GM21447 (cell line): ENCODE measurements at regions not wholly inside any gene's neighbourhood (a gene's known extent, or its start where the extent isn't known, plus 50 kb on each side); places are given as distances from the start of the nearest gene placed in this dataset.

ENCODE experiments used
- ATAC-seq: cut with Tn5 transposase; IDR thresholded peaks from one replicate; pipeline ENCODE4 v1.9.1; 2021; ENCODE audit not compliant: unreplicated experiment

DNA sequence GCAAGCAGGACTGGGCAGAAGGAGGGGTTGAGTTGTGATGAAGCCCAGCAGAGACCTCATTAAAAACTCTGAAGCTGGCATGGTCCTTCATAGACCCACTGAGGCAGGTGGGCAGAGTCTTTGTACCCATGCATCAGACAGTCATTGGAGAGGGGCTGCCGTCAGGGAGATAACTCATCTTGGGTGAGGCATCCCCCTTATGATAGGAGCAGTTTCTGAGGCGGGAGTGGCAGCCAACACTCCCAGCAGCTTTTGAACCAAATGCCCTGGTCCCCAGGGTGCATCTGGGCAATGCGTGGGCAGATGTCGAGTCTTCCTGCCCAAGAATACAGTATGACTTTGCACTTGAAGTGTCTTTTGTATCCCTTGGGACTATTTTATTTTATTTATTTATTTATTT lies 68.1 kb downstream of the HTR5A start:
- ATAC-seq: no peak

DNA sequence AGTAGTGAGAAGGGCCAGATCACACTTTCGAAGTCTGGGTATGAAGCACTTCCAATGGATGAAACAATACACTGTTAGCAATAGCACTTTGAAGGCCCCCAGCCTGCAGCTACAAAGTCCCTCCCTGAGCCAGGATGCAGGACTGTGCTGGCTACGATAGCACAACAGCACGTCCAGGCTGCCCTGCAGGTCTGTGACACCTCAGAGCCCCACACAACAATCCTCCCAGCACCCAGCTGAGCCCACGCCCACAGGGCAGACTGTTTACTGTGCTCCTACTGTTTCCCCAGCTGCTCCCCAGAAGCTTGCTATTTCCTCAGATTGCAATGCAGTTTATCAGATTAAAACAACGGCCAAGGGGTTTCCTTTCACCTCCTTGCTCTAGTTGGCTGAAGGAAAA lies 71.4 kb downstream of the HTR5A start:
- no peak for ATAC-seq

DNA sequence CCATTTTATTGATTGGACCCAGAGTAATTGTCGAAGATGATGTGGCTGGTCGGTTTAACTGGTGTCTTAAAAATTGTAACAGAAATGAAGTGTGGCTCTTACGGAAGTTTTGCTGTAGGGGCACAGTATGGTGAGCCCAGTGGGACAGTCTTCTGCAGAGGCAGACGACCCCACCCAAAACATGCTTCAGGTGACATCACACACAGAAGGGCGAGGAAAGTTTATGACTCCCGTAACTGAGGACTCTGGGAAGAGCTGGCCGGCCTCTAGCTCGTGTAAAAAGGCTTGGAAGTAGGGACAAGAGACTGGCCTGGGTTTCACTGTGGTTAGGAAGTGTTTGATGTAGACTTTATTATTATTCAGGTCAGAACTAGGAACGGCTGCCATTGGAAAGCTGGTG lies 73.3 kb downstream of the HTR5A start:
- no peak for ATAC-seq

DNA sequence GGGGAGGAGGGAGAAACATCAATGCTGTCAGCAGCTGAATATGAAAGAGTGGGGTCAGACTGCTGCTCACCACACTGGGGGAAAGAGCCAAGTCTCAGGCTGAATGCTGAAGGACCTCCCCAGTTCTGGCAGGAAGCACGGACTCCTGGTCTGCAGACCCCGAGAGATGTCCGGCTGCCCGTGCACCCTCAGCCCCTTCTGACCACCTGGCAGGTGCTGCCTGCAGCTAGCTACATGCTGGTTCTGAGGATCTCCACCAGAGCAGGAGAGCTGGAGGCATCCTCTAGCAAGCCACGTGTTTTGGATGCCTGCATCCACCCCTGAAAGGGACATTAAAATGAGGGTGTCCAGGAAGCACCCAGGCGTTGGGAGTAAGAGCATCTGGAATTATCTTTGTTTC lies 74.2 kb downstream of the HTR5A start:
- ATAC-seq: no peak

DNA sequence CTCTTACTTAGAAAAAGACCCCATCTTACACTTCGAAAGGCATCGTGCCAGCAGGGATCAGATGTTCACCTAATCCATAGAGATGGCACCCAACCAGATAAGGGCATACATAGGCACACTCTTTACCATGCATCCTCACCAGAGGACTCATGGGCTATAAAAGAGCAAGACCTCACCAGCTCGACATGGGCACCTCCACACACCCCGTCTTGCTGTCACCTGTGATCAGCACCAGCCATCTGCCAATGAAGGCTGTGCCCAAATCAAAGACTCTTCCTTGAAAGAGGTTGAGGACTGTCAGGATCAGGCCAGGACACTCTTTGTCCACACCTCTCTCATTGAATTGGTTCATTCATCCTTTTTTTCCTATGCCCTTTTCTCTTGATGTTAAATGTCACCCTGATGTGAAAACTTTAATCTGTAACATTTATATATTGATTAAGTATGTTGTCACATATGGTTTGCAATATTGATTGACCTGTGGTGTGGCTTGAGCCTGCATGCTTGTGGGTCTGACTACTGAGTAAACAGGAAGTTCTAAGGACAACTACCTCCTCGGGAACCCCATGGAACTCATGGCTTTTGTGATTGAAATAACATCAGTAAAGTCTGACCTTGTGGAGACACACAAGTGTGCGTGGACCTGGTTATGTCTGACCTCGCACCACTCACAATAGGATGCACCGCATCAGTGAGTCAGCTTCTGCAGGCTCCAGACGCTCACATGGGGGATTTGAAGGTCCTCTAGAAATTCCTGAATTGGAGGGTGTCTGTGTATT lies 75.5 kb downstream of the HTR5A start:
- ATAC-seq: no peak

DNA sequence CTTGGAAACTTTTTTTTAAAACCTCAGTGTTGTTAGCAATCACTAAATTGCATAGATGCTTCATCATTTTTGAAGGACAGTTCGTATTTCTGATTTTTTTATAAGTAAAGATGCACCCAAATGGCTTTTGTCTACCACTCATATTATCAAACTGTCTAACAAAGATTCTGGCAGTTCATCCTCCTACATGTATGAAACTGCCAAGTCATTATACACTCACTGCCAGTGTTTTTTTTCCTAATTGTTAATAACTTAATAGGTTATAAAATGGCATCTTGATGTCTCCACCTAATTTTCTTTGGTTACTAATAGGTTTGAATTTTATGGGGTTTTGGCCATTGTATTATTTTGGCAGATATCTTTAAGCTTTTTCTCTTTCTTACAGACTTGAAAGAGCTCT lies 77.0 kb downstream of the HTR5A start:
- ATAC-seq: no peak

DNA sequence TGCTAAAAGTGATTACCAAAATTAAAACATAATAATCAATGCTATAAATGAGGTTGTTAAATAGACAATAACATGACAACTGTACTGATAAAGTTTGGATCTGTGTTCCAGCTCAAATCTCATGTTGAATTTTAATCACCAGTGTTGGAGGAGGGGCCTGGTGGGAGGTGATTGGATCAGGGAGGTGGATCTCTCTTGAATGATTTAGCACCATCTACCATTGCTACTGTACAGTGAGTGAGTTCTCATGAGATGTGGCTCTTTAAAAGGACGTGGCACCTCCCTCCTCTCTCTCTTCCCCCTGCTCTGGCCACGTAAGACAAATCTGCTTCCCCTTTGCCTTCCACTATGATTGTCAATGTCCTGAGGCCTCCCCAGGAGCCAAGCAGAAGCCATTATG lies 77.5 kb downstream of the HTR5A start:
- no peak for ATAC-seq

DNA sequence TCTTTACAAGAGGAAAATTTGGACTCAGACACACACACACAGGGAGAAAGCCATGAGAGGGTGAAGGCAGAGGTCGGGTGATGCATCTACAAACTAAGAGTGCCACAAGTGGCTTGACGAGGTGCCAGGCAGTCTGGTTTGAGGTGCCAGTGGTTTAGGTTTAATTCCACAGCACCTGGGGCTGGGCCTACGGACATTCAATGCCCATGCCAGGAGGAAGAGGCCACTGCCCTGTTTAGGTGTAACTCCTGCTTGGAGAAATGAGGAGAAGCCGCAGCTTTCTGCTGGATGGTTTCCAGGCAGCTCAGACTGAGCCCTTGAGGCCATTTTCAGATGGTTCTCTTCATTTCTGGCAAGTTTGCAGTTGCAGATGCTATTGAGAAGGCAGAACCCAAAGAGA lies 83.6 kb downstream of the HTR5A start:
- ATAC-seq: no peak

DNA sequence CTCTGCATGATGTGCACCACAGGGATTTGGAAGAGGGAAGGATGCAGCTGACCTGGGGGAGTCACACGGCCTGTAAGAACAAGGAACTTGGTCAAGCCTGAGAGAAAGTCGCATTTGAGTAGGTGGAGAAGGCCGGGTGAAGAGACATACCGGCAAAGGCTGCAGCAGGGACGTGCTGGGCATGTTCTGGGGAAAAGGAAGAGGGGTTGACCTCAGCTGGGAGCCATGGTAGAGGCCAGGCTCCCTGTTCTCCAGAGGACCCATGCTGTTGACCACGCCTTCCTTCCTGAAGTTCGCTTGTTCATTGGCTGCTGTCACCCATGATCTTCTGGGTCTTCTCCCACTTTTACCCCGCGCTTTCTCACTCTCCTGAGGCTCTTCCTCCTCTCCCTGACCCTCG lies 84.5 kb downstream of the HTR5A start:
- no peak for ATAC-seq

DNA sequence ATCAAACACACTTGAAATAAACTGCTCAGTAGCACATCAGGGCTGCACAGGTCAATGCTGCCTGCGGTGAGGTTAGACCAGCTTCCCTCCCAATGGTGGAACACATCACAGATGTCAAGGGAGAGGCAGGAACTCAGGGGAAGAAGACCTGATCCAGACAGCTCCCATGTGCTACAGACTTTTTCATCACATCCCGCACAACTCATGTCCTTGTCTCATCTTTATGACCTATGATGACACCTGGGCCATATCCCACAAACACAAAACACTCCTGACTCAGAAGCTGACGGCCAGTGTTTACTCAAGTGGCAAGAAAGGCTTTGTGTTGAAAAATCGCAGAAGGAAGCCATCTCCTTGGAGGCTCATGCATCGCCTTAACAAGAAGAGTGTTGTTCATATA lies 91.6 kb downstream of the HTR5A start:
- no peak for ATAC-seq

DNA sequence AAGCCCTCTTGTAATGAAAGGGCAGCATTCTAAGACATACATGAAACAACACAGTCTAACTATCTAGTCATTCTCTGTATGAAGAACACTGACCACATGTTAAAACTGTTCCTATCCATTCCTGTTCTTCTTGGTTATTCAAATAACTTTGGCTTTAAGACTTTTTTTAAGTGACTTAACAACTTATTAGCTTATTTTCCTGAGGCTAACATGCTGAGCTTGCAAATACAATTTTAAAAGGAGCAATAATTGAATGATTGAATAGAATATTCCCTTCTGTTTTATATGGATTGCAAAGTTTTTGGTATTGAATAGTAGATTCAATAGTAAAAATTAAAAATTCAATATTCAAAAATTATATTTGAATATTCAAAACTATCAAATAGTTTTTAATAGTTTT lies 92.3 kb downstream of the HTR5A start:
- ATAC-seq: no peak

DNA sequence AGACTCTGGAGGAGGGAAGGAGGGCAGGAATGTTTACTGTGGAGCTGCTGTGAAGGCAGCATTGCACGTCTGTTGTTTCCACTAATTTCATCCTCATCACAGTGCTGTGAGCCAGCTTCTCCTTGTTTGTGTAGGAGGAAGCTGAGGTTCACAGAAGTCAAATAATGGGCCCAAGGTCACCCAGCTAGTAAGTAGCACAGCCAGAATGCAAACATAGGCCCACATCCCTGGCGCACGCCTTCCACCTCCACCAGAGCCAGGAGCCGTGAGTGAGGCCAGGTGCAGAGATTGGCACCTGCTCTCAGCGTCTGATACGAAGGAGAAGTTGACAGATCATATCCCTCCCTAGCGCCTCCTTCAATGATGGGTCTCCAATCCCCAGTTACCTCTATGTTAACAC lies 93.6 kb downstream of the HTR5A start:
- no peak for ATAC-seq

DNA sequence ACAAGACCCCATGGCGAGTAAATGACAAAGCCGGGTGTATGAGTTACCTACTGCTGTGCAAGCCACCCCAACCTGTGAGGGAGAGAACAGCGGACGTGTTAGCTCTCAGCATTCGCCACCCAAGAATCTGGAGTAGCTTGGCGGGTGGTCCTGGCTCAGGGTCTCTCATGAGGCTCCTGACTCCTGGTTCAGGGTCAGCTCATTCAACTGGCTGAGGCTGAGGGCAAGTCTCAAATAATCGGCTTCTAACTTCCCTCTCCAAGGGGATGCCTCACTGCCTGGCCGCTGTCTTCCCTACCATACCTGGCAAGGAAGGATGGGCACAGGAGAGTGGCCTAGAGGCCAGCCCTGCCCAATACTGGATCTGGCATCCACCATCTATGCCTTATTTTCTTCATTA lies 94.2 kb downstream of the HTR5A start:
- no peak for ATAC-seq

DNA sequence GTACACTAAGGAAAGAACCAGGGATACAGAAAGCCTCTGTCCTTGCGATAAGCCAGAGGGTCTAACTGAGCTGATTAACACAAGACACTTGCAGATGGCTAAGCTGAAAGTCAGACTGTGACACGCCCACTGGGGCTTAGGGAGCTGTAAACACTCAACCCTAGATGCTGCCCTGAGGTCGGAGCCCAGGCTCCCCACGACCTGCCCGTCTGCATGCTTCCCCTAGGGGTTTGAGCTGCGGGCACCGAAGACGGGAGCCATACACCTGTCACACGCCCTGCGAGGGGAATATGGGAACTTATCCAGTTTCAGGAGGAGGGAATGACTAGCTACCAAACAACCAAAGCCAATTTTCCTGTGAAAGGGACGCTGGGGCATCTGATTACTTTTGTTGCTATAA lies 96.0 kb downstream of the HTR5A start:
- ATAC-seq: no peak

DNA sequence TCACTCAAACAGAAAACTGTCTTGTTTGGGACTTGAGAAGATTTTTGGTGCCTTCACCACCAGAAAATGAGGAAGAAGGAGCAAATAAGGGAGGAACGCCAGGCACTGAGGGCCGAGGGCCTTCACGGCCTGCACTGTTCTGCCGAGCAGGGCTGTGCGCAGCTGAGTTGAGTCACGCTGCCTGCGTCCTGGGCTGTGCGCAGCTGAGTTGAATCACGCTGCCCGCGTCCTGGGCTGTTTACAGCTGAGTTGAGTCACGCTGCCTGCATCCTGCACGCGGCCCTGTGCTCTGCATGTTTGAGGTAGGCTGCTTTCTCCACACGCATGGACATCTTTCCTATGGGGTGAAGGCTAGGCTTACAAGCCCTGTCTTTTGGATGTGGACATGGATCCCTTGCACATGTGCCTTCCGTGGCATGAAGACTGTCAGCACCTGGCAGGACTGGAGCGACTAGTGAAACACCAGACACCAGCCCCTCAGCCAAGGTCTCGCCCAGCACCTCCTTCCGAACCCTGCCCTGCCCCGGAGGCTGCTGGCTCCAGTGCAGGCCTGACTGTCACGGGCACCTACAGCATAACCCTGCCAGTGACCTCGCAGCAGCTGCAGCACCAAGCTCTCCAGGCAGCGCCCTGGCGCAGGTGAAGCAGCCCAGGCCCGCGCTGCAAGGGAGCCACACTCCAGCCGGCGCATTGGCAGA lies 96.7 kb downstream of the HTR5A start:
- ATAC-seq: no peak

DNA sequence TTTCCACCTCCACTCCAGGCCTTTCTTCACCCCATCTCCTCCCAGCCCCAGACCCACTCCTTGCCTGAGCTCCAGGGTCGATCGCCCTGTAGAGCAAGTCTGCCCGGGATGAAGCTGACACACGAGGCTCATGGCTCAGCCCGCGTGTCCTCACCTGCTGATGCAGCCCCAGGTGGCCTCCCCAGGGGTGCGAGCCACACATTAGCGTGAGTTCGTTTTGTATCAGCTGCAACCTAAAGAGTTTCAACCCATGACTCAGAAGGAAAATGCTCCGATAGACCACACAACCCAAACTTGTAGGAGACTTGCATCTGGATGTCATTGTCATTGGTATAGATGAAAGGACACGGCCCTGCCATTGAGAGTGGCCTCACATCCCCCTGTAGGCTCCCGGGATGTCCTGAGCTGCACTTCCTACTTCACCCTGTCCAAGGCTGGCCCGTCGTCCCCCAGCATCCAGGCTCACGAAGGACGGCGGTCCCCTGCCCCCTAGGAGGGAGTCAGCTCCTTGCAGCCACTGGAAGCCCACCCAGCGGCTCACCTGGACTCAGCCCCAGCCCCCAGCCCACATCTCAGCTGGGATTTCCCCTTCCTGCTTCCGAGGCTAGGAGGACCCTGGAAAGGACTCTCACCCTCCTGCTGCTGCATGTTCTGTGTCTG lies 97.7 kb downstream of the HTR5A start:
- no peak for ATAC-seq

DNA sequence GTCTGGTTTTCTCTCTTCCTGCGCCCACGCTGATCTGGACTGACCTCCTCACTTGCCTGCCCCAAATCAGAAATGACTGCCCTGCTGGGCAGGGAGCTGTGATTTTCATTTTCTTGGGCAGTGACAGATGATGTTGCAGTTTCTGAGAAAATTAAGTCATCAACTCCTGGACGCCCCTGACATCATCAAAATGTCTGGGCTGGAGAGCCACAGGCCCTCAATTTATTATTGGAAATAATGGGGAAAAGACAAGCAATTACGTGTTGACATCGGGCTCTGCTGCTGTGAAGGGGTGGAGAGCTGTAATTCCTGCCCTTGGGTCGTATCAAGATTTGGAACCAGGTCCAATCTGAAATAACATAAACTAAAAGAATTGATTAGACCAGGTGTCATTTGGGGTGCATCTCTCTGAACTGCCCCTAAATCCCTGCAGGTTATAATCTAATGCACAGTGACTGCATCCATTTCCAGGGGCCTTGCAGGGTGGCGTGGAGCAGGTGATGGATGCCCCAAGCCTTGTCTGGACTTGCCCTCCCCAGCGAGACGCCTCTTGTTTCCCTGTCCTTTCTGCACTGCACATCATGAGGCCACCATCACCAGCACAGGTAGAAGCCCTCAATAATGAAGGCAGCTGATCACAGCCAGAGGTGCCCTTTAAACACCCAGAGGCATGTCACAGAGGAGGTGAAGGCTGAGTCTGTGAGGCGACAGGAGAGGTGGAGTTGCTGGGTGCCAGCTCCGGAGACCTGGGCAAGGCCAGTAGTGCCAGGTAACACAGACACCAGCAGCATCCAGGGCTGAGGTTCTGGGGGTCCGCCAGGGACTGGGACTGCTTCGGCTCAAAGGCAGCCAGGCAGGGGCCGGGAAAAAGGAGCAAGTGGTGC lies 98.7 kb downstream of the HTR5A start:
- ATAC-seq: no peak

DNA sequence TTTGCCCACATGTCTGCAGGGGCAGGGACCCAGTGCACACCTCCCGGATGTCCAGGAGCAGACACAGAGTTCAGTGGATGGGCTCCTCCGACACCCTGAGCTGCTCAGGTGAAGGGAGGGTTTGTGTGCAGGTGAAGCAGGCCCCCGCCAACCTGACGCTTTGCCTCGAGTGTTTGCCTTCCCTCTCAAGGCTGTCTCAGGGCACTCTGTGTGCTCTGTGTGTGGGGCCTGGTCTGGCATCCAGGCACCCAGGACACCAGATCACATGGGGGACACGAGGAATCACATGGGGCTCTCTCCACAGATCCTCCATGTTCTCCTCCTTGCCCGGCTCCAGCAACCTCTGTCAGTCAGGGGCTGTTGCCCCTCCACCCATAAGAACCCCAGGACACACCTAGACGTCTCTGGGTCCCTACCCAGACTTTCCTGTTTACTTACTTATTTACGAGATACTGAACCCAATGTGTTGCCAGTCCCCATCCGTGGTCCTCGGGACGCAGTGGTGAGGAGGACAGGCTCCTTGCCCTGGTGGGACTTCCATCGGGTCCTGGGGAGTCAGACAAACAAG lies 99.5 kb downstream of the HTR5A start:
- ATAC-seq: no peak

DNA sequence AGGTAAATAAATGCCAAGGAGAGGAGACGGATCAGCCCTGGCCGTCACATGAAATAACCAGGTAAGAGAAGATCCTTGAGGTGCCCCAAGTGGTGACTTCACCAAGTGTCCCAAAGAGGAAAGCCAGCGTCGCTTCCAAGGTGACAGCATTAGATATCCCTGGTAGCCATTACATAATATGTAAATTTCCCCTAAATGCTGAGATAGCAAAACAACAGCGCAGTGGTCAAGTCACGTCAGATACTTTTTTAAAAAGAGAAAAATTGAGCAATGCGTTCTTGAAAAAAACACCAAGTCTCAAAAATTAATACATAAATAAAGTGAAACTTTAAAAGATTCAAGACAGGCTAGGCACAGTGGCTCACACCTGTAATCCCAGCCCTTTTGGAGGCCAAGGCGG lies 100.2 kb downstream of the HTR5A start:
- ATAC-seq: no peak

DNA sequence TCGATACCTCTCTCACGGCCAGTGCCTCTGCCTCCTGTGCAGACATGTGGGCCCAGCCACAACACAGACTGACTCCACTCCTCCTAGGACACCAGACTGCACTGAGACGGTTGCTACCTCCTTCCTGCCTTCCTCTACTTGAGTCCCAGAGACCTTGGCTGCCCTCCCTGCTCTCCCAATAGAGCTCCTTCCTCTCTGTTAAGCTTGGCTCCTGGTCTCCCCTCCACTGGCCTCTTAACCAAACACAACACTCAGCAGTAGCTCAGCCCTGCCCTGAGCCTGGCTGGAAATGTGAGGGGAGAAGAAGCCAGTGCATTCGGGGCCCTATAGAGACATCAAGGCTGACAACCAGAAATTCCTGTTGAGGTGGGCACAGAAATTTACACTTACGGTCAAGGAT lies 102.0 kb downstream of the HTR5A start:
- ATAC-seq: no peak

DNA sequence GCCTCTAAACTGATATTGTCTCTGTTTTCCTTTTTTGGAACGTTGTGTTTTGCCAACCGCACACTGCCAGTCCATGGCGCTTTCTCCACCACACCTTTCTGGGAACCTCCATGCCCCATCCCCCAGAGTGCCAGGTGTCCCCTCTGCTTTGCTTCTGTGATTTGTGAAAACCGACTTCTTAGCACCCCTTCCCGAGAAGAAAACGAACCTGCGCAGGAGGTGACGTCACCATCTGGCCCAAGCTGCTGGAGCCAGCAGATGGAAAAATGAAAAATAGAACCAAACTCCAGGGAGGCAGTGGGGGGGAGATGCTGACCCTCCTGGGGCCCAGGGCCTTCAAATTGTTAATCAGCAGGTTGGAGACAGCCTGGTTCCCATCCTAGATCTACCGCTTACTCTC lies 103.8 kb downstream of the HTR5A start:
- ATAC-seq: no peak
